Adrenal gland (tissue), 5 donors: ENCODE measurements at regions not wholly inside any gene's neighbourhood (a gene's known extent, or its start where the extent isn't known, plus 50 kb on each side); places are given as distances from the start of the nearest gene placed in this dataset.

Source experiments
- CTCF ChIP-seq, 6 experiments: fragments of 450-650 bp in 4 of 6; fragments of 200-600 bp in 2 of 6; sonication (generic) in 1 of 6; IDR thresholded peaks; 1 replicate in 5 of 6; 2 replicates in 1 of 6; pipeline versions ENCODE4 v1.5.1 to v1.8.0; 2016 to 2021; ENCODE audit warnings: antibody characterized with exemption in 6 of 6, mild to moderate bottlenecking in 2 of 6, moderate library complexity in 1 of 6
- POLR2A ChIP-seq, 2 donors: fragments of 450-650 bp; IDR thresholded peaks; one replicate each; pipeline ENCODE4 v1.6.1; 2017; ENCODE audit warnings: antibody characterized with exemption in 2 of 2, mild to moderate bottlenecking in 2 of 2, moderate library complexity in 1 of 2
- donor health status: DM: no; HTN: no; CAD: no.

- TF ChIP-seq CTCF (IDR thresholded peaks at IDR 0.05): no peak
- no peak for TF ChIP-seq POLR2A (IDR thresholded peaks at IDR 0.05)
These were observed 348.6 kb upstream of the SALL3 start for GRCh38 chr18:78630981-78631510.
